GM13977 (cell line): ENCODE measurements at regions not wholly inside any gene's neighbourhood (a gene's known extent, or its start where the extent isn't known, plus 50 kb on each side); places are given as distances from the start of the nearest gene placed in this dataset.

Source experiments
- DNase-seq: peaks from one replicate; pipeline ENCODE4 v3.0.0; 2012; ENCODE audit warnings: low spot score
- in situ Hi-C: fragments of 300-500 bp; cut with MboI; formaldehyde crosslinking; loops from one replicate; pipeline ENCODE4 v1.12.0; 2022; ENCODE audit warnings: low sequenced_read_pairs, low pct_unique_long_range_greater_than_20kb, mixed read lengths, inconsistent platforms; ENCODE audit not compliant: unreplicated experiment
- TF ChIP-seq, protein P1 (sequence below): IDR thresholded peaks from 2 replicates; pipeline ENCODE4 v1.5.1; 2012; ENCODE audit warnings: mild to moderate bottlenecking, control low read depth; ENCODE audit not compliant: insufficient read depth; ENCODE audit errors: extremely low read depth, missing control alignments

DNA sequence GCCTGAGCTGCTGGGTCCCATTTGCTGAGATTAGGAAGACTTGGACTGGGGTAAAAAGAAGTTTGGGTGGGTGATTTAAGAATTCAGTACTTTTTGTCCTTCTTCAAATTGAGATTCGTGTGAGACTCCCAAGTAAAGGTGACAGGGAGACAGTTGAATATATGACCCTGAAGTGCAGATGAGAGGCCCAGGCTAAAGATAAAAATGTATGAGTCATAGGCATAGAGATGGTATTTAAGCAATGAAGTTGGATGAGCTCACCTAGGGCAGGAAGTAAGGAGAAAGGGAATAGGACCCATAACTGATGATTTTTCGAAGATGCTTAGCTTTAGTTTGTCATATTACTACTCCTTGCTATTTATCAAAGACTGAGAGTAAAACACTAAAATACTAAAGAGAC lies 255.9 kb upstream of the ADRA1B start:
- DNase-seq: no peak
- in situ Hi-C loops: no loop called here
- TF ChIP-seq, protein P1, sequence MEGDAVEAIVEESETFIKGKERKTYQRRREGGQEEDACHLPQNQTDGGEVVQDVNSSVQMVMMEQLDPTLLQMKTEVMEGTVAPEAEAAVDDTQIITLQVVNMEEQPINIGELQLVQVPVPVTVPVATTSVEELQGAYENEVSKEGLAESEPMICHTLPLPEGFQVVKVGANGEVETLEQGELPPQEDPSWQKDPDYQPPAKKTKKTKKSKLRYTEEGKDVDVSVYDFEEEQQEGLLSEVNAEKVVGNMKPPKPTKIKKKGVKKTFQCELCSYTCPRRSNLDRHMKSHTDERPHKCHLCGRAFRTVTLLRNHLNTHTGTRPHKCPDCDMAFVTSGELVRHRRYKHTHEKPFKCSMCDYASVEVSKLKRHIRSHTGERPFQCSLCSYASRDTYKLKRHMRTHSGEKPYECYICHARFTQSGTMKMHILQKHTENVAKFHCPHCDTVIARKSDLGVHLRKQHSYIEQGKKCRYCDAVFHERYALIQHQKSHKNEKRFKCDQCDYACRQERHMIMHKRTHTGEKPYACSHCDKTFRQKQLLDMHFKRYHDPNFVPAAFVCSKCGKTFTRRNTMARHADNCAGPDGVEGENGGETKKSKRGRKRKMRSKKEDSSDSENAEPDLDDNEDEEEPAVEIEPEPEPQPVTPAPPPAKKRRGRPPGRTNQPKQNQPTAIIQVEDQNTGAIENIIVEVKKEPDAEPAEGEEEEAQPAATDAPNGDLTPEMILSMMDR: no peak

DNA sequence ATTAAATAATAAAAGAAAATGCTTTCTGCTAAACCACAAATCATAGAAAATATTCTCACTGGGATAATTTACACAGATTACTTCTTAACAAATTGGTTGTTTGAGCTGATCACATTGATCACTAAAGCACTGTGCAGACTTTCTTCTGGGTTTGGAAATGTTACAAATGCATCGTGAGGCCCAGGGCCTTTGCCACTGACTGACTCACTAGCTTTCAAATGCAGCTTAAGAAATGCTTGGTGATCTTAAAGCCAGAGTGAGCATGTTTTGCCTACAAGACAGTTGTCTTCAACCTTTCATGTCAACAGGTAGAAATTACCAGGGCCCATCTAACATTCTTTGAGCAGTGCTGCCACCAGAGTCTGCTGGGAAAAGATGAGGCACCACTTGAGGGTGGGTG lies 252.3 kb upstream of the ADRA1B start:
- no peak for DNase-seq
- TF ChIP-seq, protein P1: no peak
- in situ Hi-C loops: no loop called here

DNA sequence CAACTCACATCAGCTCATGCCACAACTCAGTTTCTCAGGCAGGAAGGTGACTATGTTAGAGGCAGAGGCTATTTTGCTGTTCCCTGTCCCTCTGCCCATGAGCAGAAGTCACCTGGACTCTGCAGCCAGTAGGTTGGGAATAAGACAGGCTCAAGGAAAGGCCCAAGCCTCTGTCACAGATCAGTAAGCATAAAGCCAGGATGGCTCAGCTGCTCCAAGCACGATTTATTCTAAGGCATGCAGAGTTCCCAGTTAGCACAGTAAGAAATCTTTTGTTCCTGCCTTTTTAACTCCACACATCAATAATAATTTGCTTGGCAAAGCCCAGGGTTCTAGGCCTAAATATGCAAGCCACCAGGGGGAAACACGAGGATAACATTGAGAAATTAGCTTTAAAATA lies 249.0 kb upstream of the ADRA1B start:
- in situ Hi-C loops: no loop called here
- DNase-seq: no peak
- TF ChIP-seq, protein P1: no peak

DNA sequence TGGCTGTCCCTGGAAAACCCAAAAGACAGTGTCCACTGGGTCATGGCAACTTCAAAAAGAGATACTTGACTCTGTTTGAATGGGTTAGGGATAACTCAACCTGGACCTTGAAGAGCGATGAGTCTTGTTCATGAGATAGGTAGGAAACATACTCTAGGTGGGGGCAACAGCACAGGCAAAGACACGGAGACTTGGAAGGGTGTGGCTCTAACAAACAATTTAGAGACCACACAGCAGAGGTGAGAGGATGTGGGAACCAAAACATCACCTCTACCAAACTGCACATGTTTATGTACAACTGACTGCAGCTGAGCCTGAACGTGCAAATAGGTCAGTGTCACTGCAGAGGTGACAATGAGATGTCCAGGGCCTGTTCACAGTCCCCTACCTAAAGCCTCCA lies 247.7 kb upstream of the ADRA1B start:
- TF ChIP-seq, protein P1: no peak
- in situ Hi-C loops: no loop called here
- DNase-seq: no peak

DNA sequence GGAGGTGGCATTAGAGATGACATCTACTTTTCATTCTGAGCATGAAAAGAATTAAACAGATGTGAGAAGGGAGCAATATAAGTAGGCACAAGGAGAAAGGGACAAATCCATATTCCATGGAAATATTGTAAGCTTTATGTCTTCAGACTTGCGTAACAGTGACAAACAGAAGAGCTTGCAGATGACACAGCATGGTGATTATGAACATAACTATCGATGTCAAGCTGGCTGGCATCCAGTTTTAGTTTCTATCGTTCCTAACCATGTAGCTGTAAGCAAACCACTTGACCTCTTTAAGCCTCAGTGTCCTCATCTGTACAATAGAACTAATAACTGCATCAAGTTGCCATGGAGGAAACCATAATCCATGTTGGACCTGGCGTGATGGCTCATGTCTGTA lies 246.7 kb upstream of the ADRA1B start:
- in situ Hi-C loops: no loop called here
- TF ChIP-seq, protein P1: no peak
- no peak for DNase-seq

DNA sequence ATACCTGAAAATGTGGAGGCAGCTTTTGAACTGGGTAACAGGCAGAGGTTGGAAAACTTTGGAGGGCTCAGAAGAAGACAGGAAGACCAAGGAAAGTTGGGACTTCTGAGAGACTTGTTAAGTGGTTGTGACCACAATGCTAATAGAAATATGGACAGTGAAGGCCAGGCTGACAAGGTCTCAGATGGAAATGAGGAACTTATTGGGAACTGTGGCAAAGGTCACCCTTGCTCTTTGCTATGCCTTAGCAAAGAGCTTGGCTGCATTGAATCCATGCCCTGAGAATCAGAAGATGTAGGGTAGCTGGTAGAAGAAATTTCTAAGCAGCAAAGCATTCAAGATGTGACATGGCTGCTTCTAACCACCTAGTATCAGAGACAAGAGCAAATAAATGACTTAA lies 244.4 kb upstream of the ADRA1B start:
- in situ Hi-C loops: no loop called here
- TF ChIP-seq, protein P1: no peak
- DNase-seq: no peak

DNA sequence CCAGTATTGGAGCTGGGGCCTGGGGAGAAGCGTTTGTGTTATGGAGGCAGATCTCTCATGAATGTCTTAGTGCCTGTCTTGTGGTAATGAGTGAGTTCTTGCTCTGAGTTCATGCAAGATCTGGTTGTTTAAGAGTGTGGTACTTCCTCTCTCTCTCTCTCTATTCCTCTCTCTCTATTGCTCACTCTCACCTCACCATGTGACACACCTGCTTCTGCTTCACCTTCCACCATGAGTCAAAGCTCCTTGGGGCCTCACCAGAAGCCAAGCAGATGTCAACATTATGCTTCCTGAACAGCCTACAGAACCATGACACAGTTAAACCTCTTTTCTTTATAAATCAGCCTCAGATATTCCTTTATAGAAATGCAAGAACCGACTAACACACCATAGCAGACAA lies 242.7 kb upstream of the ADRA1B start:
- in situ Hi-C loops: no loop called here
- TF ChIP-seq, protein P1: no peak
- no peak for DNase-seq
